ENCODE measurements at regions not wholly inside any gene's neighbourhood (a gene's known extent, or its start where the extent isn't known, plus 50 kb on each side); places are given as distances from the start of the nearest gene placed in this dataset.
"Not testable (repeated sequence)": the region's sequence is repeated elsewhere in the genome, so short reads cannot be mapped to it uniquely, and the experiment has no call there.

DNA sequence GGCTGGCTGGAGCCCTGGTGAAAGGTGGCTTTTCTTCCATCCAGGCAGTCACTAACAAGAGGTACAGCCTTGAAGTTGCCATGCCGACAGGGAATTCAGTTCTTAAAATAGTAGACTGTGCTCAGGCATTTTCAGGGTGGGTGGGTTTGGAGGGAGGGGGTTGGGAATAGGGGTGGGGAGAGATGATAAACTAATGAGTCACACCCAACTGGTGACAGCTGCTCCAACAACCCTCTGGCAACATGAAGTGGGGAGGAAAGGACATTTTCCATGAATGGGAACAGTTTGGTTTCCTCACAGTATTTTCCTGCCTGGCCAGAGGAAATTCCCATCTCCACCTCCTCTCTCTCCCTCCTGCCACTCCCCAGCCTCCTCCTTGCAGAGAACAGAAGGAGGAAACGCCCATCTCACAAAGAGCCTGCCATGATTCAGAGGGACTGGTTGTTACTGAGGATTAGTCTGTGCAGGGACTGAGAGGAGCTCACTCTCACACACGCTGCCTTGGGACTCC is 113.0 kb upstream of the SLC1A4 start:
- DNase-seq (ENCODE audit: low read depth) = peak; percentile 89

DNA sequence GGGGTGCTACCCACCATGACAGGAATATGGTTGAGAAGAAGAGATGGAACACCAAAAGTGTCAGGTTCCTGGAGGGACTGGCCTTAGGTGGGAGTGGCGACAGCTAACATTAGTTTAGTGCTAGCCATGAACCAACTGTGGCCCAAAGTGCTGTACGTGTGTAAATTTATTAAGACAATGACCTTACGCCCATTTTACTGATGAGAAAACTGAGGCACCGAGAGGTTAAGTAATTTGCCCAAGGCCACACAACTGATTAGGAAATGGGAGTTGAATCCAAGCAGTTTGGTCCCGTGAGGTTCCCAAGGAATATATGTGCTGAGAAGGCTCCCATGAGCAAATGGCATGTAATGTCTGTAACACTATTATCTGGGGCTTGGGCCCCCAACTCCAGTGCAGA is 109.5 kb upstream of the SLC1A4 start:
- no peak for DNase-seq (ENCODE audit: low read depth)

DNA sequence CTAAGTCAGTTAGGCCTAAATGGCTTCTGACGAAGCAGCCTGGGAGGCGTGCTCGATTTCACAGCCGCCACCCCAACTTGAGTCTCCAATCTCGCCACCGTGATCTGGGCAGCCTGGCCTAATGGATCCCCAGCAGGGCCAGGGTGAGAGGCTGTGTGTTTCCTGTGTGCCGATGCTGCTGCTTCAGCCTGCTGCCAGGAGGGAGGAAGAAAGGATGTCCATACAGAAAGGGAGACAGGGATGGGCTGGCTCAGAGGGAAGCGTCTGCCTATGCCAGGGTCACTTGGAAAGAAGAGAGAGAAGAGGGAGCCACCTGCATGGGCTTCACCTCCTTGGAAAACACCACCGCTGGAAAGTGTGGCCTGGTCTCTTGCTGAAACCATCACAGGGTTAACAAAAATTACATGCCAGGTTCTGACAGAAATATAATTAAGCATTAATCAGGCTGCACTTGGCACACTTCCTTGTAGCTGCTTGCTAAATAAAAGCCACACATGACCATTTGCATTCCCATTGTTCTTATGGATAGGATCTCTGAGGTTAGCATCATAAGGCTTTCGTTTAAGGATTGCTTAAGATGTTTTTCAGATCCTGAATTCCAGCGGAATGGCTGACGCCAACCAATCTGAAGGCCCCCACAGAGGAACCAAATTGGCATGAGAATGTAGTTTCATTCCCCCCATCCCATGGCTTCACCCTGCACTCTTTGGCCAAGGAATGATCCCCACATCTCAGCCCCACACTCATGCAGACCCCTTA is 108.8 kb upstream of the SLC1A4 start:
- no peak for DNase-seq (ENCODE audit: low read depth)

DNA sequence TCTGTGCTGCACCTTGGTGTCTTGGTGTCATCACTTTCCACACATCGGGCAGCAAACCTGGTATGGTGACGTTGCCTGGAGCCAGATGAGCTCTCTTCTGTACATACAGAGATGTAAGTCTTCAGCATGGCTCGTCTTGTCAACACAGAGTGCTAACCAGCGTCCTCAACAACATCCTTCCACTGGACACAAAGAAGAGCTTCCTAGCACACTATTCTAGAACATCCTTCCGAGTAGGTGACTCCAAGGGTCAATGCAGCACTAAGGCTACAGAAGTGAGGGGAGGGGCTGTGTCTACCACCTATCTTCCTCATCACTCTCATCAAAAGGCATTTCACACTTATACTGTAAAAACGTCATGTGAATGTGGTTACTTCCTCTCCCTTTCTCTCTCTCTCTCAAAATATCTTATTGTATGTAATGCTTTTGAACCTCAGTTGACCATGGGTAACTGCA is 108.1 kb upstream of the SLC1A4 start:
- DNase-seq (ENCODE audit: low read depth) = no peak

DNA sequence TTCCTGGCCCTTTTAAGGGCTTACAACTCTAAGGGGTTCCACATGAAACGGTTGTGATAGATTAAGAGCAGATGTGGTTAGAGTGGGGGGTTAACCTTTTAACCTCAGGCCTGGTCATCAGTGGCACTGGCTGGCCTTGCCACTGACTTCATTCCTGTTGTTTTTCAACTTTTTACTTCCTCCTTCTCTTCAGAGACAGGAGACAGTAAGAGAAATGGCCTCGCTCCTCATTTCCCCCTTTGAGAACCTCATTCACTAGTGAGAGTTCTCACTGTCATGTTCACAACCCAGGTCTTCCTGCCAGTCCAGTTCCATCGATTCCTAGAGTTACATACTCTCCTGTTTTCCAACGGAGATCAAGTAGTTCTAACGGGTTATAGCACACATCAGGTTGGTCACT is 101.6 kb upstream of the SLC1A4 start:
- DNase-seq (ENCODE audit: low read depth) = no peak

DNA sequence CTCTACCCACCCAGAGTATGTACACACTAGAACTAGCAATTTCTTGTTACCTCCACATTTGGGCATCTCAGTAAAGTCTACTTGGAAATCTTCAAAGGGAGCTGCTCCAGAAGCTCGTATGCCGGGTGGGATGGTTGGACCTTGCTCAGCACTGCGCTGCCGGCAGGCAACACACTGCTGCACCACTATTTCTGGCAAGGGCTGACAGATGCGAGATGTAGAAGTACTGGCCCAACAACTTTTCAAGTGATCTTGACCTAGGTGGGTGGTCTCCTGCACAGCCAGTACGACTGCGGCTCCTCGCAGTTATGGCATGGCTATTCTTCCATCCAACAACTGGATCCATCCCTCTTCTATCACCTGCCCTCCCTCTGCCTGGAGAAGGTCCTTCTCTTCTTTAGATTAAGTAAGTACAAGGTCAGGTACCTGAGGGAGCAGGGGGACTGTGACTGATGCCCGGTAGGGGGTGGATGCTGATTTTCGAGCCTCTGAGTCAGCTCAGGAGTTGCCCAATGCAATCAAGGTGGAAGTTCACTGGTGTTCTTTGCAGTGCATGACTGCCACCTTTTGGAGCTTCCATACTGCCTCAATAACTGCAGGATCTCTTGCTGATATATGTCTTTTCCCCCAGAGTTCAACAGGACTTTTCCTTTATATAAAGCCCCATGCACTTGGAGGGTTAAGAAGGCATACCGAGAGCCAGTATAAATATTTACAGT is 100.4 kb upstream of the SLC1A4 start:
- DNase-seq (ENCODE audit: low read depth) = peak; percentile 58

DNA sequence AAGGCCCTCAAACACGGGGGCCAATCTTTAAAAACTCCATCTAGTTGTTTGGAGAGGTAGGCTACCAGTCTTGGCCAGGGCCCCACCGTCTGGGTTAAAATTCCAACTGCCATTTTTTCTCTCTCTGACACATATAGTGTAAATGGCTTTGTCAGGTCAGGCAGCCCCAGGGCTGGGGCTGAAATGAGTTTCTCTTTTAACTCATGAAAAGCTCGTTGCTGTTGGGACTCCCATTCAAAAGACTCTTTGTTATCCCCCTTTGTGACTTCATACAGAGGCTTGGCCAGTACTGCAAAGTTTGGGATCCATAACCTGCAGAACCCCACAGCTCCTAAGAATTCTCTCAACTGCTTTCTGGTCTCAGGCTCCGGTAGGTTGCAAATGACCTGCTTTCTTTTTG is 99.4 kb upstream of the SLC1A4 start:
- no peak for DNase-seq (ENCODE audit: low read depth)

DNA sequence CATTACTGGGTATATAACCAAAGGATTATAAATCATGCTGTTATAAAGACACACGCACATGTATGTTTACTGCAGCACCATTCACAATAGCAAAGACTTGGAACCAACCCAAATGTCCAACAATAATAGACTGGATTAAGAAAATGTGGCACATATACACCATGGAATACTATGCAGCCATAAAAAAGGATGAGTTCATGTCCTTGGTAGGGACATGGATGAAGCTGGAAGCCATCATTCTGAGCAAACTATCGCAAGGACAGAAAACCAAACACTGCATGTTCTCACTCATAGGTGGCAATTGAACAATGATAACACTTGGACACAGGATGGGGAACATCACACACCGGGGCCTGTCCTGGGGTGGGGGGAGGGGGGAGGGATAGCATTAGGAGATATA is 92.6 kb upstream of the SLC1A4 start:
- not testable (repeated sequence) for DNase-seq (ENCODE audit: low read depth)

DNA sequence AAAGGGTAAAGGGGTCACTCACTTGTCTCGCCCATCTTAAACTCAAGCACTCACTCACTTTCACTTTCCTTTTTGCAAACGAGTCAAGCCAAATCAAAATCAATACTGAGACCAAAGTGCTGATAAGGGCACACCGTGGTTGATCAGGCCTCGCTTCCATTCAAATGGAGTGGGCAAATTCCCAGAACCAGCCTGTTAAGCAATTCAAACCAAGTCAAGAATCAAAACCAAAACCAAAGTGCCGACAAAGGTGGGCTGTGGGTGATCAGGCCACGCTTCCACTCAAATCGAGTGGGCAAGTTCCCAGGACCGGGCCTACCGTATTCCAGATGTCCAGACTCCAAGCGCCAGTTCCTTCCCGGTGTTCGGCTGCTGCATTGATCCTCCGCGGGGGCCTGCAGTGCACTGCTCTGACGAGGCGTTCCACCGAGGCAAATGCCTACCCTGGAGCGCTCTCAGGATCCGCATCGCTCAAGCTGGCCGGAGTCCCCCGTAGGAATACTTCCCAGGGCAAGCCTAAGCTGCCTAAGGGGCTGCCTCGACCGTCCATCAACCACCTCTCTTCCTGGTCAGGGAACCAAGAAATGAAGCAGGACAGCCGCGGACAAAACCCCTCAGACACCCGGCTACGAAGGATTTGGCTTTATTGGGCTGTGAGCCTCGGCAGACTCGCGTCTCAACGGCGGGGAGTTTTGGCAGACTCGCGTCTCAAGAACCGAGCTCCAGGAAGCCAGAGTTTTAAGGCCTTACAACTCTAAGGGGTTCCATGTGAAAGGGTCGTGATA is 89.9 kb upstream of the SLC1A4 start:
- DNase-seq (ENCODE audit: low read depth) = no peak

DNA sequence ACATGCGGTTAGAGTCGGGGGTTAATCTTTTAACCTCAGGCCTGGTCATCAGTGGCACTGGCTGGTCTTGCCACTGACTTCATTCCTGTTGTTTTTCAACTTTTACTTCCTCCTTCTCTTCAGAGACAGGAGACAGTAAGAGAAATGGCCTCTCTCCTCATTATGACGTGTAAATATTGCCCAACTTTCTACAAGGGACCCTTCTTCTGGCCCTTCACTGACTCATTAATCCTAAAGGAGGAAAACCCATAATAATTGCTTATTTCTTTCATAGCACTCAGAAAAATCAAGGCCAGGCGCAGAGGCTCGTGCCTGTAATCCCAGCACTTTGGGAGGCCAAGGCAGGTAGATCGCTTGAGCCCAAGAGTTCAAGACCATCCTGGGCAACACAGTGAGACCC is 89.3 kb upstream of the SLC1A4 start:
- not testable (repeated sequence) for DNase-seq (ENCODE audit: low read depth)

DNA sequence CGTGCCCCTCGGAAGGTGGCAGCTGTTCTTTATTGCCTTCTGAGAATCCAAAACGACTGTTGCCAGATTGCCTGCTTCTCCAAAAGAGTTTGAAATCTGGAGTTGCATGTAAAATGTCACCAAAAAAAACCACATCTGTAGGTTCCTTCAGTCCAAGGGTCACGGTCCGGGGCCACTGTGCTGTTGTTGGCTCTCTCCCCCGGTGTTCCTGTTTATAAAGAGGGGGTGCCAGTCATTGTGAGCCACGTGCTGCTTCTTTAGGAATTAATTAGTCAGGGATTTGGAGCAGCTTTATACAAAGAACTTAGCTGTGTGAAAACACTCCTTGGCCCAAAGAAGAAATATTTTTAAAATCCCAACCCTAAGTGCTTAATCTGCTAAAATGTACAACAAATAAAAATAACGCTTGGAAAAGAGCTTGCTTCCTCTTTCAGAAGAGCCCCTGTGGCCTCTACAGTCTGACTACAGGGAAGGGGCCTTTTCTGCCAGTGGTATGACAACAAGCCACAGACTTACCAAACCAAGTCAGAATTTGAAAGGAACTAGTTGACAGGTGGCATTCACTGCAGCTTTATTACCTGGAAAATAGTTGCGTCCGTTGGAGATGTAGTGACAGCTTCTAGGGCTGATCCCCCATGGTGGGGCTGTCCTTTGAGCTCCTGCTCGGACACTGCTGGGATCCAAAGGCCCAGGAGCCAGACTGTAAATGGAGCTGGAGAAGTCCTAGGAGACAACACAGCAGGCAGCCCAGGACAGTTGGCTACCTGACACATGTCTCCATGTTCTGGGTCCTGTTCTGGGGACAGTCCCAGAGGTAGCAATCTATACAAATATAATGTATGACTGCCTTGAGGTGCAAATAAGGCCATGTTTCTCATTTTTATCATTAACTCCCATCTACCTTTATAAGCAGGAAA is 84.5 kb upstream of the SLC1A4 start:
- no peak for DNase-seq (ENCODE audit: low read depth)

DNA sequence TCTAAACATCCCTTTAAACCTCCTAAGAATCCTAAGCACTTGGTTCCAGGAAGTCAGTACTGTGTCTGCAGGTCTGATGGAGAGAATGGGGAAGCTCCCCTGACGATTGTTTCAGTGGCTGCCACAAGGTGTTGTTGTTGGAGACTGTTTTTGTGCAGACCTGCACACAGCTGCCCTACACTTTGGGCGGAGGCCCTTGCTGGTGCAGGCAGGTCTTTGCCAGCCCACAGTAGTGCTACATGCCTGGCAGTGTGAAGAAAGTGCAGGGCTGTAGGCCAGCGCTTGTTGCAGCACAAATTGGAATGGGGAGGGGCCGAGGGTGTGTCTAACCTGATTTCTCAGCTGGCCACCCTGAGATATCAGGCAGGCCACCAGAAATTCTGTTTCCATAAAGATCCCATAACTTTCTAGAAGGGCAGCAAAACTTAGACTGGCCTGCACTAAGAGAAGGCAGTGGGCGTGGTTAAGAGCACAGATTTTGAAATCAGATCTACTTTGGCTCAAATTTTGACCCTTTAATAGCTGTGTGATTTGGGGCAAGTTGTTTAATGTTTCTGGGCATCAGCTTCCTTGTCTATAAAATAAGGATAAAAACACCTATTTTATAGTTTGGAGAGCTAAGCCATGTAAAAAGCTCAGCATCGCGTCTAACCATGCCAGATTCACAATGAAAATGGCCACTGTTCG is 83.7 kb upstream of the SLC1A4 start:
- no peak for DNase-seq (ENCODE audit: low read depth)

DNA sequence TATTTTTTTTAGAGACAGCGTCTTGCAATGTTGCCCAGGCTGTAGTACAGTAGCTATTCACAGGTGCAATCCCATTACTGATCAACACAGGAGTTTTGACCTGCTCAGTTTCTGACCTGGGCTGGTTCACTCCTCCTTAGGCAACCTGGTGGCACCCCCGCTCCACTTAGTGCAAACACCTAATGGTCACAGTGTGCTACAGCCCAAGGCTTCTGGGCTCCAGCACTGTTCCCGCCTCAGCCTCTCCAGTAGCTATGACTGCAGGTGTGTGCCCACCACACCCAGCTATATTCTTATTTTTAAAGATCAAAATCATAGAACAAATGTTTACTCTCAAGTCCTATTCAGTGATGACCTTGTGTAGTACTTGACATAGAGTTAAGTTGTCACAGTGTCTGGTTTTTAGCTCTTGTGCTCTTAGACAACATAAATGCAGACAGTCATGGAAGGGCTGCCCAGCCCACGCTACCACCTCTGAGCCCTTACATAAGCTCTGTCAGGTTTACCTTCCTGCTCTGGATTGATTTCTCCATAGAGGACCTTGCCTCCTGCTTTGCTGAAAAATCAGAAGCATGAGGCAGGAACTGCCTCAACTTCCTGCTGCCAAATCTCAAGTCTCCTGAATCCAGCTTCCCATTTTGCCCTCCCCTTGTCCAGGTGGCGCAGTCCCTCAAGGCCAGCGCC is 82.2 kb upstream of the SLC1A4 start:
- DNase-seq (ENCODE audit: low read depth) = no peak

DNA sequence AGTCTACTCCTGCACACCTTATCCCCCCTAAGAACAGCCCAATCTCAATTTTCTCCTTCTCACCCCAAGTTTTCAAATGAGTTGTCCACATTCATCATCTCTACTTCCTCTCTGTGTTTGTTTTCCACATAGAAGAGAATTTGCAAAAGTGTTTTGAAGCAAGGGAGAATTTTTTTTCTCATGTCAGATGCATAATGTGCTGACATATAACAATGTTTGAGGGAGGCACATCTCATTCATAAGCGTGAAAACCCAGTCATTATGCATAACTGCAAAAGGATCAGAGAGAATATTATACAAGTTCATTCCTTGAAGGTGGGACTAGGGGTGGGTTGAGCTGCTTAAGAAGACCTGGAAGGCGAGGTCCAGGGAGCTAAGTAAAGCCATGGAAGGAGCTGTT is 80.8 kb upstream of the SLC1A4 start:
- no peak for DNase-seq (ENCODE audit: low read depth)

DNA sequence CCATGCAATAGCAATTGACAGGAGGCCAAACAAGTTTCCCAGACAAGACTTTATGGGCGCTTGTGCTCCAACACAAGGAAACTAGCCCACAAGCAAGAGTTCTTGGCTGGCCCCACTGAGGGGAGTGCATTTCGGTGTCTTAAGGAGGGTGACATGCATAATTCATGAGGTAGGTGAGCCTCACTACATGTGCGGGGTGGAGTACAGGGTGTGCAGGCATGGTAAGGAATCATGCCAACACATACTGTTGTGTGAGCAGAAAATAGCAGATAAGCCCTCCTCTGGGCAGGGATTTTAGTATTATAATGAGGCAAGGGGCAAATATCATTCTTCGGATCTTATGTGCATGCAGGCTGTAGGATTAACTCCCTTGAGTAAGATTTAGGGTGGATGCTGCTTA is 78.7 kb upstream of the SLC1A4 start:
- no peak for DNase-seq (ENCODE audit: low read depth)

DNA sequence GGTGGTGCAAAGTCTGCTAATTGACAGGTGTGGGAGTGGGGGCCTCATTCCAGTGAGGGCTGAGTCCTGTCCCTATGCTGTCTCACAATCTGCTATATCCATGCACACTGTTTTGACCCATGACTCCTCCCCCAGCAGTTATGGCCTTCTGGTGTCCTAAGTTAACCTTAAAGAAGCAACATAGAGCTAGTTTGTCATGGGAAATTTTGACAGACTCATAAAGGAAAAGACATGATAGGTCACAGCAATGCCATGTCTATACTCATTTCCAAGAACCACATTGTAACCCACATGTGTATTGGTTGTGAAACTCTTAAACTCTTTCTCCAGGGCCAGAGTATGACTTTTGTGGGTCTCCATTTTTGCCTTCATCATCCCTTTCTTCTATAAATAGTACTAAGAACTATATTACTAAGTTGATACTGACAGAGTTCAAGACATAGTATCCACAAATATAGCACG is 78.2 kb upstream of the SLC1A4 start:
- no peak for DNase-seq (ENCODE audit: low read depth)

DNA sequence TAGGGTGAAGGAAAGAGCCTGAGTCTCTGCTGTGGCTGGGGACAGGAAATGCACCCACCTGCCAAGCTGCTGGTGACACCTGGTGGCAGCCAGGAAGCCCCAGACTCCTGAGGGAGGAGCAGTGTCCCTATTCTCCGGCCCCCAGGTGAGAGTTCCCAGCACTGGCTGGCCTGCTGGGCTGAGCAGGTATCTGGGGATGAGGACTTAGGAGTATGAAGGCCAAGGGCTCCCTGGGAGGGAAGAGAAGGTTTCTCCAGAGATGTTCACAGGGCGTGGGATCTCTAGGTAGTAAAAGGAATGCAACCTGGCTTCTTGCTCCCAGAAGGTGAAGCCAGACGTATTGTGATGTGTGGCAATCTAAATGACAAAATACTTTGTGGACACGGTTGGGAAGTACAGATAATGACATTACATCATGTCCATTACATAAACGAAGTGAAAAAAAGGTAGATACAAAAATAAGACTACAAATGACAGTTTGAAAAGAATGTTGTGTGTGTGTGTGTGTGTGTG is 75.8 kb upstream of the SLC1A4 start:
- DNase-seq (ENCODE audit: low read depth) = no peak

DNA sequence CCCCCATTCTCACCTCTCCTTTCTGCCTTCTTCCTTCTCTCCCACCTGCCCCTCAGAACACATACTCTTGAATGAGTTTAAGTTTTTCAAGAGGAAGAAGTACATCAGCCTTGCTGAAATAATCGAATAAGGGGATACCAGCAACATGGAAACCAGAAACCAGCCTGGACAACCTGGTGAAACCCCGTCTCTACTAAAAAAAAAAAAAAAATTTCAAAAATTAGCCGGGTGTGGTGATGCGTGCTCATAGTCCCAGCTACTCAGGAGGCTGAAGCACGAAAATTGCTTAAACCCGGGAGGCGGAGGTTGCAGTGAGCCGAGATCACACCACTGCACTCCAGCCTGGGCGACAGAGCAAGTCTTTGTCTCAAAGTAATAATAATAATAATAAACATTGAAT is 75.0 kb upstream of the SLC1A4 start:
- DNase-seq (ENCODE audit: low read depth) = no peak

DNA sequence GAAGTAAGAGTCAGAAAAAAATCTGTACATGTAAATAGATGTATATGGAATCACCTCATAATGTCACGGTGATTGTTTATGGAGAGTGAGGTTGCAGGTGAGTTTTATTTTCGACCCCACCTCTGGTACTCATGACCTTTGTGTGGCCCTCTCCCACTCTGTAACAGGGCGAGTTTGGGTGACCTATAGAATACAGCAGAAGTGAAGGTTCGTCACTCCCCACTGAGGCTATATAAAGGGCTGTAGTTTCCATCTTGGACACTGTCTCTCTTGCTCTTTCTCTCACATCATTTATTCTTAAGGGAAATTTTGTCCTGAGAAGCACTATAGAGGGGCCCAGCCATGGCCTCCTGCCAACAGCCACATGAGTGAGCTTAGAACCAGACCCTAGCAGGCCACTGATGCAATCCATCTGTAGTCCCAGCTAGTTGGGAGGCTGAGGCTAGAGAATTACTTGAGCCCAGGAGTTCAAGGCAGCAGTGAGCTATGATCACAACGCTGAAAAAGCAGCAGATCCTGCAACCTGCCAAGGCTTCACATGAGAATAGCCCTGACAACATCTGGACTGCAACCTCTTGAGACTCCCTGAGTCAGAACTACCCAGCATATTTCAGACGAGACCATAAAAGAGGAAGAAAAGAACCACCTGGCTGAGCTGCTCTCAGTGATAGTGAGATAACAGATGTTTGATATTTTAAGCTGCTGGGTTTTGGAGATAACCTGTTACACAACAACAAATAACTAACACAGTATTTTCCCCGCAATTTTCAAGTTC is 74.3 kb upstream of the SLC1A4 start:
- no peak for DNase-seq (ENCODE audit: low read depth)
